ENCODE measurements at regions not wholly inside any gene's neighbourhood (a gene's known extent, or its start where the extent isn't known, plus 50 kb on each side); places are given as distances from the start of the nearest gene placed in this dataset.

GRCh38 chr20:12291386-12291785 is 373.7 kb downstream of the BTBD3 start:
- no peak for TF ChIP-seq CTCF (IDR thresholded peaks at IDR 0.05; ENCODE audit: poor library complexity)
- no peak for TF ChIP-seq EZH2 (IDR thresholded peaks at IDR 0.05; ENCODE audit: borderline replicate concordance)
- no peak for TF ChIP-seq EZH2phosphoT487 (IDR thresholded peaks at IDR 0.05; ENCODE audit: low read depth, severe bottlenecking, unreplicated experiment)

All from hepatocyte (in vitro differentiated cells).